HUES6 (cell line): ENCODE measurements at regions not wholly inside any gene's neighbourhood (a gene's known extent, or its start where the extent isn't known, plus 50 kb on each side); places are given as distances from the start of the nearest gene placed in this dataset.

Source experiments
- H3K27ac ChIP-seq: 2 replicates; pipeline ENCODE4 v1.7.0; 2013; ENCODE audit warnings: low read depth, mild to moderate bottlenecking, low read length, inconsistent platforms
- H3K27me3 ChIP-seq: 2 replicates; pipeline ENCODE4 v1.6.1; 2013; ENCODE audit warnings: low read length; ENCODE audit not compliant: control insufficient read depth, insufficient read depth
- H3K36me3 ChIP-seq: 2 replicates; pipeline ENCODE4 v1.6.1; 2013; ENCODE audit warnings: low read length; ENCODE audit not compliant: control insufficient read depth, insufficient read depth
- H3K4me1 ChIP-seq: 2 replicates; pipeline ENCODE4 v1.6.1; 2013; ENCODE audit warnings: low read length; ENCODE audit not compliant: control insufficient read depth, insufficient read depth
- H3K4me3 ChIP-seq: 2 replicates; pipeline ENCODE4 v1.5.1; 2013; ENCODE audit warnings: low read depth, low read length
- H3K9ac ChIP-seq: one replicate; pipeline ENCODE4 v1.6.1; 2013; ENCODE audit warnings: mild to moderate bottlenecking, low read length
- H3K9me3 ChIP-seq: 2 replicates; pipeline ENCODE4 v1.6.1; 2013; ENCODE audit warnings: low read depth, low read length; ENCODE audit not compliant: control insufficient read depth, insufficient read depth

DNA sequence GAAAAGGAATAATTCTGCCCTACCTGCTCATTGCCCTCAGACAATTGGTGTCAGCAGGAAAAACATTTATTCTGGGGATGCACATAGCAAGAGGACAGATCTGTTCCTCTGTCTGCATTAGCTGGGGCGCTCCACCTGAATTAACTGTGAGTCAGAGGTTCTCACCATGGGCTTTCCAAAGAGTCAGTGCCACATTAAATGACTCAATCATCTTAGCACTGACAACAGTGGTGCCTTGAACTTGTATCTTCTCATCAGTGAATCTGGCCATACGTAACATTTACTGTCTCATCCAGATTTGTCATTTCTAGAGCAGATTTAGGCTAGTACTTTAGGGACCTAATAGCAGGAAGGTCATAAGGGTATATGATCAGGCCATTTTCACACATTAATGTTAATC is 358.1 kb upstream of the CRIM1 start:
- Histone ChIP-seq H3K9ac (no peak overlapping the region), H3K27ac (no peak overlapping the region), H3K4me1 (no peaks in the 10 kb centered on the region), H3K4me3 (no peak overlapping the region), H3K27me3 (no peaks in the 10 kb centered on the region), H3K9me3 (no peaks in the 10 kb centered on the region), H3K36me3 (no peaks in the 10 kb centered on the region)

DNA sequence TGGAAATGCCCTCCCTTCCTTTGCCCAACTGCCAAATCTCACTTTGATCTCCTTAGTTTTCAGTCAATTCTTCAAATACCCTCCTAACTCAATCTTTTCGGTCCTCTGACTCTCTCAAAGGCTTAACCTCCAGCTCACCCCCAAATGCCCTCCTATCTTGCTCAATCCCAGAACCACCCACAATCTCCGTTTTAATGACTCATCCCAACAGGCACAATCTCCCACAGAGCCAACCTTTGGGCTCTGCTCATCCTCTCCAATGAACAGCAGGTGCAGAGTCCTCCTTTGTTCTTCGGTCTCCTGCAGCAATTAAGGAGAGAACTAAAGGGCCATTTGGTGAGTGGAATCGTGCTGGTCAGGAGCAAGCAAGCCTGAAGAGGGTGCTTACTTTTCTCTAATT is 366.1 kb upstream of the CRIM1 start:
- H3K4me3 ChIP-seq, result no peak overlapping the region
- H3K27ac ChIP-seq, result no peak overlapping the region
- H3K4me1 ChIP-seq, result no peaks in the 10 kb centered on the region
- 0 out of 2 replicates have a peak, but pooled peaks cover 6% of the 10 kb centered on the region for H3K9me3 ChIP-seq
- no peaks in the 10 kb centered on the region for H3K27me3 ChIP-seq
- no peak overlapping the region for H3K9ac ChIP-seq
- no peaks in the 10 kb centered on the region for H3K36me3 ChIP-seq

DNA sequence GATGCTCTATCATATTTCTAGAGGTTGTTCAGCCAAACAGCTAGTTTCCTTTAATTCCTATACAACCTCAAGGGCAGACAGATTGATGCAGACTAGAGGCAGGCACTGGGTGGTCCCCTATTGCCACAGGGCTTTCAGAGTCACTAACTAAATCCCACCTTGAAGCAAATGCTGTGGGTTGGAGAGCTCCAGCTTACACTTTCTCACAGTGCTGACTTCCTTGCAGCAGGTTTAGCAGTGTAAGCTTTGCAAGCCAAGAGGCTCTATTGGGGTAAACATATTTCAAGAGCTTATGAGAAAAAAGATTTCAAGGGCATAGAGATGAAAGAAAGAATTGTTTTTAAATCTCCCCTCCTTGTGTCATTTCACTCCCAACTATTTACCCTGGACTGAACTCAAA is 366.5 kb upstream of the CRIM1 start:
- Histone ChIP-seq H3K27ac (no peak overlapping the region), H3K36me3 (no peaks in the 10 kb centered on the region), H3K27me3 (no peaks in the 10 kb centered on the region), H3K9ac (no peak overlapping the region), H3K4me3 (no peak overlapping the region), H3K9me3 (0 out of 2 replicates have a peak, but pooled peaks cover 6% of the 10 kb centered on the region), H3K4me1 (no peaks in the 10 kb centered on the region)

DNA sequence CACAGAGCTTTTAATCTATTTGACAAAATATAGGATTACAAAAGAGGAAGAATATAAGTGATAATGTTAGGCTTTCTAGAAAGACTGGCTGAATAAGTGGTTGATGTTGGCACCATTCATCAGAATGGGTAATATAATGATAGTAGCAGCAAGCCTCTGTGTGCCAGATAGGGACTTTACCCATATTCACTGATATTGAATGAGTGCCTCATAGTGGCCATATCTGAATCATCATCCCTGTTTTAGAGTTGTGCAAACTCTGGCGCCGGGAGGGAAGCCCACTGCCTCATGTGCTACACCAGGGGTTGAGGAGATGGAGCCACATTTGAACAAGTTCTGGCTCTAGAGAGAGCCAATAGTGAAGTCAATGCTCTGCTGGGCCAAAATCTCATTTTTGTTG is 368.7 kb upstream of the CRIM1 start:
- no peaks in the 10 kb centered on the region for H3K4me1 ChIP-seq
- H3K36me3 ChIP-seq, result no peaks in the 10 kb centered on the region
- no peak overlapping the region for H3K9ac ChIP-seq
- no peak overlapping the region for H3K27ac ChIP-seq
- H3K27me3 ChIP-seq, result no peaks in the 10 kb centered on the region
- no peak overlapping the region for H3K4me3 ChIP-seq
- 0 out of 2 replicates have a peak, but pooled peaks cover 6% of the 10 kb centered on the region for H3K9me3 ChIP-seq

DNA sequence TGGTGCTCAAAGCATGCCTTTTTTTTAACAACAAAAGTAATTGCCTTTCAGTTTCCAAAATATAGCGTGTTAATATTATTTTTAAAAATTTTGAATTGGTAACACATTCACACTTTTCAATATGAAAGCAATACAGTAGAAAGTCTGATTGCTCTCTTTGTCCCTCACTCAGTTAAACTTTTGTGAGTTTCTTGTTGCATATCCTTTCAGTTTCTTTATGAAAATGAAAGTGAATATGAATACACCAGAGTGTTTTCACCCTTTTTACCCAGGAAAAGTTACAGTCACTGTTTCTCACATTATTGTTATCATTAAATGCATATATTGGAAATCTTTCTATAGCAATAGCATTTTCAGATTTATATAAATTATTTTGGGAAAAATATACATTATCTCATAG is 377.4 kb upstream of the CRIM1 start:
- H3K4me3 ChIP-seq, result no peak overlapping the region
- no peaks in the 10 kb centered on the region for H3K4me1 ChIP-seq
- no peaks in the 10 kb centered on the region for H3K36me3 ChIP-seq
- H3K9ac ChIP-seq, result no peak overlapping the region
- H3K27ac ChIP-seq, result no peak overlapping the region
- no peaks in the 10 kb centered on the region for H3K27me3 ChIP-seq
- no peaks in the 10 kb centered on the region for H3K9me3 ChIP-seq

DNA sequence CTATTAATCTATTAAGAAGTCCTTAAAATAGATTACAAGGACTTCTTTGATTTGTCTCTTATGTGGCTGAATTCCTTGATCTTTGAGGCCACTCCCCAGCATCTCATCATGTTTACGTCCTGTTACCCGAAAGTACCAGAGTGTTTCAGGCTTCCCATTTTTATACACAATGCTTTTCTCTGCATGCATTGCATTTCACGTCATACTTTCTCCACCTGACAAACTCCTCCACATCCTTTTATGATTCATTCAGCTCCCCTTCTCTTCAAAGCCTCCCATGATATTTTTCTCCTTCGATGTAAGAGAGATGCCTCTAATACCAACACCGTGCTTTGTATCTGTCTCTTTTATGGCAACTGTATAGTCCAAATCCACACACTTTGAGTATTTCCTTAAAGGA is 379.0 kb upstream of the CRIM1 start:
- no peaks in the 10 kb centered on the region for H3K9me3 ChIP-seq
- H3K27me3 ChIP-seq, result no peaks in the 10 kb centered on the region
- no peak overlapping the region for H3K27ac ChIP-seq
- H3K36me3 ChIP-seq, result no peaks in the 10 kb centered on the region
- no peak overlapping the region for H3K4me3 ChIP-seq
- H3K4me1 ChIP-seq, result no peaks in the 10 kb centered on the region
- no peak overlapping the region for H3K9ac ChIP-seq

DNA sequence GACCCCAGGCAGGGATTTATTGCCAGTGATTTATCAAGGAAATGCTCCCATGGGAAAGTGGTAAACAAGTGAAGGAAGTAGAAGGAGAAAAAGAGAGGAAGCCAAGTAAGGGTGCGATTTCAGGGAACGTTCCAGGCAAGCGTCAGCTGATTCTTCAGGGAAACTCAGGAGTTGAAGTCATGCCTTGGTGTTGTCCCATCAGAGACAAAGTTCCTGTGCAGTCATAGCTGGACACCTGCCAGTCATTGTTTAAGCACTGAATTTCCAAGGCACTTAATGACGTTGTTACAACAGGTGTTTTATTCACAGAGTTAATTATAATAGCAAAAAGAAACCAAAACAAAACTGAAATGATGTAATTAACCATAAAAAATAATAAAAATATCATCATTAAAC is 381.8 kb upstream of the CRIM1 start:
- Histone ChIP-seq H3K9ac (no peak overlapping the region), H3K4me3 (no peak overlapping the region), H3K36me3 (no peaks in the 10 kb centered on the region), H3K27me3 (no peaks in the 10 kb centered on the region), H3K27ac (no peak overlapping the region), H3K9me3 (no peaks in the 10 kb centered on the region), H3K4me1 (no peaks in the 10 kb centered on the region)

DNA sequence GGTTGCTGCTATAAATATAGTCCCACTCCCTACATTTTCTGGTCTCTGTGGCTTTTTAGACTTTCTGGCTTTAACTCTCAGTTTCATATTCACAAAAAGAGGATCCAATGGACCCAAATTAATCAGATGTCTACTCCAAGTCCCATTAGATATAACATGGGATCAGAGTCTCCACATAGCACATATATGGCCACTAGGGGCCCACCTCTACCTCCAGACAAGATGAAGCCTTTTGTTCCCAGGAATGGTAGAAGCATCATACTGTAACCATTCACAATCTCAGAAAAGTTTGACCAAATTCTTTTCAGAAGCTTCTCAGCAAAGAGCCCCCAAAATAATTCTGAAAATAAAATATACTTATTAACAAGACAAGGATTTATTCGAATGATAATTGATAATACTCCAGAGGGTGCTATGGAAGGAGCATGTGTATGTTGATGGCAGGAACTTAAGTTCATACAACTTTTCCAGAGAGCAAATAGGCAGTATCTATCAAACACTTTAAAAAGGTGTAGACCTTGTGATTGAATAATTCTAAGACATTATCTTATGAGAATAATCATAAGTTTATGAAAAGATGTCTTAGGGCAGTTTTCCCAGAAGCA is 382.3 kb upstream of the CRIM1 start:
- no peak overlapping the region for H3K27ac ChIP-seq
- H3K4me3 ChIP-seq, result no peak overlapping the region
- H3K9ac ChIP-seq, result no peak overlapping the region
- H3K36me3 ChIP-seq, result no peaks in the 10 kb centered on the region
- no peaks in the 10 kb centered on the region for H3K4me1 ChIP-seq
- H3K27me3 ChIP-seq, result no peaks in the 10 kb centered on the region
- H3K9me3 ChIP-seq, result no peaks in the 10 kb centered on the region

DNA sequence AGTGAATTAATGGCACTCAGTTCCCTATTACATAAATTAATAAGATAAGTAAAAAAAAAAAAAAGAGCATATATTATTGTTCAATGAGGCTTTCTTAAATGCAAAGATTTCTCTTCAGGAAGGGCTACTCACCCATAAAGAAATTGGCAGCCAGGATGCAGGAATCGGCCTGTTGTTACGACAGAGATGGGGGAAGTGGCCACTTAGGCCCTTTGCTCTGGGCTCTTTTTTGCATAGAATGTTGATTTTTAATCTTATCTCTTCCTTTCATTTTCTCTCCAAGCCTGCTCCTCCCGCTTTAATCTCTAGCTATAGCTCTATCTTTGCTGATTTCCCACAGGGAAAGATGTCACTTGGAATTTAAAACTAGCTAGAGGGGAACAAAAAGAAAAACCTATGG is 391.8 kb upstream of the CRIM1 start:
- Histone ChIP-seq H3K4me3 (no peak overlapping the region), H3K36me3 (no peaks in the 10 kb centered on the region), H3K9me3 (peaks cover 9% of the 10 kb centered on the region; the same call in 1 of the 2 replicates), H3K9ac (no peak overlapping the region), H3K27me3 (no peaks in the 10 kb centered on the region), H3K4me1 (no peaks in the 10 kb centered on the region), H3K27ac (no peak overlapping the region)

DNA sequence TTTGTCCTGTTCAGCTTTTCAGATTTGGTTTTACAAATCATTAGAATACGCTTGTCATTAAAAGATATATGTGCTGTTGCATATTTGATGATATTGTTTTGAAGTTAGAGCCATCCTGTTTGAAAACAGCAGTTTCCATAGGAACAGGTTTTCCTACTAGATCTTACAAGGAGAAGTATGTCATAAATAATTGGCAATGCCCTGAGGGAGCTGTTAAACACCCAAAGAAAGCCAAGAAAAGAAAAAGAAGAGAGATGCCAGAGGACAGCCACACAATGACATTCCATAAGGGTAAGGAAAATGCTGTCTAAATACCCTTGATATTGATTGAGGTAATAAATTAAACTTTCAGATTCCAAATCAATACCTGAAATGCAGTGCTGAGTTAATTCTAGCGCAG is 392.2 kb upstream of the CRIM1 start:
- H3K27me3 ChIP-seq, result no peaks in the 10 kb centered on the region
- H3K27ac ChIP-seq, result no peak overlapping the region
- peaks cover 9% of the 10 kb centered on the region; the same call in 1 of the 2 replicates for H3K9me3 ChIP-seq
- H3K9ac ChIP-seq, result no peak overlapping the region
- H3K4me3 ChIP-seq, result no peak overlapping the region
- no peaks in the 10 kb centered on the region for H3K36me3 ChIP-seq
- H3K4me1 ChIP-seq, result no peaks in the 10 kb centered on the region

DNA sequence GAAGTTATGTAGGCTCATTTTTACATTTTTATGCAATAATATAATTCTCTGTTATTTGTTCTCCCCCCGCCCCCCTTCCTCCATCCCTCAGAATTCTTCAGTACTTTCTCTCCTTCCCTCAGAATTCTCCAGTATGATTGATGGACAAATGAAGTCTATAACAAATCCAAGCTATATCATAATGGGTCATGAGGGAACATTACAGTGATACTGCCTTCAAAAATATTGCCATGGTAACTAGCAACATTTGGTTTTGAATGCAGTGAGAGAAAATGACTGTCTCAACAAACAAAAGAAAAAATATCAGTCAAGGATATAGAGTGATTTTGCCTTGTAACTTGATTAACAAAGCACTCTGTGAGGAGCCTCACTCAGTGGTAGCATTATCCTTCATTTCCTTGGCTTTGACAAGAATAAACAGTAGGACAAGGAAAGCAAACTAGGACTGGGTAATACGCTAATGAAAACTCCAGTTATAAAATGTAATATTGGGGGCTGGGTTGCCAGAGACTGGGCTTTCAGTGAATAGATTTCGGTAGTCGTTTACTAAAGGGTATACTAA is 392.9 kb upstream of the CRIM1 start:
- Histone ChIP-seq H3K27ac (no peak overlapping the region), H3K27me3 (no peaks in the 10 kb centered on the region), H3K9ac (no peak overlapping the region), H3K9me3 (peaks cover 9% of the 10 kb centered on the region; the same call in 1 of the 2 replicates), H3K4me3 (no peak overlapping the region), H3K36me3 (no peaks in the 10 kb centered on the region), H3K4me1 (no peaks in the 10 kb centered on the region)
